ENCODE measurements at regions not wholly inside any gene's neighbourhood (a gene's known extent, or its start where the extent isn't known, plus 50 kb on each side); places are given as distances from the start of the nearest gene placed in this dataset.

DNA sequence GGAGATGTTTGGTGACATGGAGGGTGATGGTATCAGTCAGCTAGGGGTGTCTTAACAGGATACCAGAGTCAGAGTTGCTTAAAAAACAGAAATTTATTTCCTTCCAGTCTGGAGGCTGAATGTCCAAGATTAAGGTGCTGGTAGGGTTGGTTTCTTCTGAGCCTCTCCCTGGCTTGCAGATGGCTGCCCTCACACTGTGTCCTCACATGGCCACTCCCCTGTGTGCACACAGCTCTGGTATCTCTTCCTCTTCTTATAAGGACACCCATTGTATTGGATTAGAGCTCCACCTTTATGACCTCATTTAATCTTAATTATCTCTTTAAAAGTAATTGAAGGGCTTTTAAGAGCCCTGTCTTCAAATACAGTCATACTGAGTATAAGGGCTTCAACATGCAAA lies 431.8 kb upstream of the MMS22L start:
- POLR2A ChIA-PET = no interaction called here
- CTCF ChIA-PET = no interaction called here
- H3K4me3 ChIP-seq (ENCODE audit: low read depth, low read length) = no peak overlapping the region
- H3K27me3 ChIP-seq (ENCODE audit: control insufficient read depth, insufficient read depth, low read length) = no peaks in the 10 kb centered on the region
- TF ChIP-seq, protein P1, sequence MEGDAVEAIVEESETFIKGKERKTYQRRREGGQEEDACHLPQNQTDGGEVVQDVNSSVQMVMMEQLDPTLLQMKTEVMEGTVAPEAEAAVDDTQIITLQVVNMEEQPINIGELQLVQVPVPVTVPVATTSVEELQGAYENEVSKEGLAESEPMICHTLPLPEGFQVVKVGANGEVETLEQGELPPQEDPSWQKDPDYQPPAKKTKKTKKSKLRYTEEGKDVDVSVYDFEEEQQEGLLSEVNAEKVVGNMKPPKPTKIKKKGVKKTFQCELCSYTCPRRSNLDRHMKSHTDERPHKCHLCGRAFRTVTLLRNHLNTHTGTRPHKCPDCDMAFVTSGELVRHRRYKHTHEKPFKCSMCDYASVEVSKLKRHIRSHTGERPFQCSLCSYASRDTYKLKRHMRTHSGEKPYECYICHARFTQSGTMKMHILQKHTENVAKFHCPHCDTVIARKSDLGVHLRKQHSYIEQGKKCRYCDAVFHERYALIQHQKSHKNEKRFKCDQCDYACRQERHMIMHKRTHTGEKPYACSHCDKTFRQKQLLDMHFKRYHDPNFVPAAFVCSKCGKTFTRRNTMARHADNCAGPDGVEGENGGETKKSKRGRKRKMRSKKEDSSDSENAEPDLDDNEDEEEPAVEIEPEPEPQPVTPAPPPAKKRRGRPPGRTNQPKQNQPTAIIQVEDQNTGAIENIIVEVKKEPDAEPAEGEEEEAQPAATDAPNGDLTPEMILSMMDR (IDR thresholded peaks at IDR 0.05; ENCODE audit: insufficient read depth, low read depth, low read length) = no peak
- no peaks in the 10 kb centered on the region for H3K36me3 ChIP-seq (ENCODE audit: control insufficient read depth, insufficient read depth, low read length)
- no peak for DNase-seq (ENCODE audit: low read depth)

DNA sequence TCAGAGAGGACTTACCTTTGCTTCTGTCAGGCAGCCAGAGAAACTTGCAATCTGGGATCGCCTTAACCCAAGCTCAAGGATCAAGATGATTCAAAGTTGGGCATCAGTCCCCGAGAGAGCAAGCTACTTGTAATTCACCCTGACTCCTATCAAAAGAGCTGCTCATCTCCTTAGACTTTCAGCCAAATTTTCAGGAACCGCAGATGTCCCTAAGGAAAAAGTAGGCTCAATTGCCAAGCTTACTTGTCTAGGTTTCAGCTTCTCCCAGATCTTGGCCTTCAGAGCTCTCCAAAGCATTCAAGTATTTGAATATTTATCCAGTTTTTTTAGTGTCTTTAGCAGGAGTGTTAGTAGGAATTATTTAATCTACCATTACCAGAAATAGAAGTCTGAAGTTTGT lies 434.1 kb upstream of the MMS22L start:
- H3K36me3 ChIP-seq (ENCODE audit: control insufficient read depth, insufficient read depth, low read length) = no peaks in the 10 kb centered on the region
- POLR2A ChIA-PET = no interaction called here
- TF ChIP-seq, protein P1 (IDR thresholded peaks at IDR 0.05; ENCODE audit: insufficient read depth, low read depth, low read length) = no peak
- CTCF ChIA-PET = interaction anchor here (0.9 kb wide), 1 partner anchor 9 kb away, joined by 3 read pairs; no protein-coding TSS in a partner anchor
- H3K4me3 ChIP-seq (ENCODE audit: low read depth, low read length) = no peak overlapping the region
- no peak for DNase-seq (ENCODE audit: low read depth)
- H3K27me3 ChIP-seq (ENCODE audit: control insufficient read depth, insufficient read depth, low read length) = no peaks in the 10 kb centered on the region

DNA sequence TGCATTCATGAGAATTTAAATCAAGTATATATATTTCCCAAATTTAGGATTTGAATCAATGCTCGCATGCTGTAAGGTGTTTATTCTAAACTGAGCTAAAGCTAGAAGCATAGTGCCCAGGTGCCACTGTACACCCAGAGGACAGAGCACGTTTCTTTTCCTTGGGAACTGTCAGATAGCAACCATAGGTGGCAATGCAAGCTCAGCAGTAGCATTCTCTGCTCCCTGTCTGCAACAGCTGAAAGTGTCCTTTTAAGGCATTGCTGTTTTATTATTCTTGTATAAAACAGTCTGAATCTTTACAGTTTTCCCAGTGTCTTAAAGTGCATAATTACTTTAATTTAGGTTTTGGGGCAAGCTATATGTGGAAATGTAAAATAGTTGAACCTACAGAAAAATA lies 443.4 kb upstream of the MMS22L start:
- TF ChIP-seq, protein P1 (IDR thresholded peaks at IDR 0.05; ENCODE audit: insufficient read depth, low read depth, low read length) = no peak
- Histone ChIP-seq H3K36me3 (ENCODE audit: control insufficient read depth, insufficient read depth, low read length) (no peaks in the 10 kb centered on the region), H3K4me3 (ENCODE audit: low read depth, low read length) (no peak overlapping the region), H3K27me3 (ENCODE audit: control insufficient read depth, insufficient read depth, low read length) (no peaks in the 10 kb centered on the region)
- POLR2A ChIA-PET = no interaction called here
- DNase-seq (ENCODE audit: low read depth) = no peak
- CTCF ChIA-PET = interaction anchor here (1.2 kb wide), 1 partner anchor 10 kb away, joined by 3 read pairs; no protein-coding TSS in a partner anchor

DNA sequence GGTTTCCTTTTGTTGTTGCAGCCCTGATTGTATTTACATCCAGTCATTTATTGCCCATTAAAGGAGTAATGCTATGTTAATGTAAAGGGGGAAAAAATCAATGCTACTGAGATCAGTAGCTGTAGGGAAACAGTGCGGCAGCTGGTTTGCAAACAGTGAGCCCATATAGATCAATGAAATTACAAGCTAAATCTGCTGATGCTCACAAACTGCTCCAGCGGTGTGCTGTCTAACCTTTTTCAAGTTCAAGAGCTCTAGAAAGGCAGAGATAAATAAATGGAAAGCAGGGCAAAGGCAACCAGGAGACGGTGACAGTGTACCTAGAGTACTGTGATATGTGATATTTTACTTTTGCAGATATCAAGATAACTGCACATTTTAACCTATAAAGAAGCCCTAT lies 449.0 kb upstream of the MMS22L start:
- POLR2A ChIA-PET = no interaction called here
- CTCF ChIA-PET = interaction anchor here (1.0 kb wide), 1 partner anchor 14 kb away, joined by 4 read pairs; no protein-coding TSS in a partner anchor
- no peak overlapping the region for H3K4me3 ChIP-seq (ENCODE audit: low read depth, low read length)

DNA sequence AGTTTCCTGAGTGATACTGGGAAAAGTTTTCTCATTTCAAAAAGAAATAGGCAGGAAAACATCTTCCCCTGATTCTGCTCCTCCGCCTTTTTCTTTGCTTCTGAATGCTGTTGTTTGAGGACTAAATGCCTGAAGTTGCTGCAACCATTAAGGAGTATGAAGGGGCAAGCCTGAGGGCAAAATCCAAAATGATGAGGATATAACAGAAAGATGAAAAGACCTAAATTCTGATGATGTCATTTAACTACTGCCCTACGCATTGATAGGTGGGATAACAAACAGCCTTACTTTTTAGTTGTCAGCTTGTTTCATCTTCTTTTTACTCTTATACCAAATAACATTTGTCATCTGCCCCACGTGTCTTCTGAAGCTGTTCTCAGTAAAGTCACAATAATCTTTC lies 474.6 kb upstream of the MMS22L start:
- Histone ChIP-seq H3K4me3 (ENCODE audit: low read depth, low read length) (no peak overlapping the region), H3K36me3 (ENCODE audit: control insufficient read depth, insufficient read depth, low read length) (no peaks in the 10 kb centered on the region), H3K27me3 (ENCODE audit: control insufficient read depth, insufficient read depth, low read length) (no peaks in the 10 kb centered on the region)
- DNase-seq (ENCODE audit: low read depth) = no peak
- ChIA-PET CTCF (no interaction called here), POLR2A (no interaction called here)
- TF ChIP-seq, protein P1 (IDR thresholded peaks at IDR 0.05; ENCODE audit: insufficient read depth, low read depth, low read length) = no peak

More for the DNA sequence above, 449.0 kb upstream of the MMS22L start:
- no peaks in the 10 kb centered on the region for H3K36me3 ChIP-seq (ENCODE audit: control insufficient read depth, insufficient read depth, low read length)
- no peak for DNase-seq (ENCODE audit: low read depth)
- TF ChIP-seq, protein P1 (IDR thresholded peaks at IDR 0.05; ENCODE audit: insufficient read depth, low read depth, low read length) = no peak
- H3K27me3 ChIP-seq (ENCODE audit: control insufficient read depth, insufficient read depth, low read length) = no peaks in the 10 kb centered on the region

Measured in BJ (cell line).